ENCODE measurements at regions not wholly inside any gene's neighbourhood (a gene's known extent, or its start where the extent isn't known, plus 50 kb on each side); places are given as distances from the start of the nearest gene placed in this dataset.
A peak's percentile ranks its signal among the peaks of the same experiment; 100 is the strongest.
"Not testable (repeated sequence)": the region's sequence is repeated elsewhere in the genome, so short reads cannot be mapped to it uniquely, and the experiment has no call there.

GRCh38 chr2:100704711-100705110 lies 115.2 kb upstream of the NPAS2 start:
- no peak for DNase-seq

- DNase-seq: no peak
Observed at GRCh38 chr2:100707016-100707947, 112.7 kb upstream of the NPAS2 start.

- DNase-seq: no peak
Observed at GRCh38 chr2:100708333-100708732, 111.6 kb upstream of the NPAS2 start.

GRCh38 chr2:100713106-100713505 lies 106.8 kb upstream of the NPAS2 start:
- DNase-seq: no peak

- not testable (repeated sequence) for DNase-seq
Observed at GRCh38 chr2:100714396-100715010, 105.4 kb upstream of the NPAS2 start.

GRCh38 chr2:100715861-100716260 lies 104.1 kb upstream of the NPAS2 start:
- not testable (repeated sequence) for DNase-seq

GRCh38 chr2:100716581-100716980 lies 103.4 kb upstream of the NPAS2 start:
- DNase-seq: no peak

GRCh38 chr2:100718065-100718629 lies 101.8 kb upstream of the NPAS2 start:
- no peak for DNase-seq

GRCh38 chr2:100720445-100720844 lies 99.5 kb upstream of the NPAS2 start:
- DNase-seq: no peak

- DNase-seq: no peak
Observed at GRCh38 chr2:100721693-100722092, 98.2 kb upstream of the NPAS2 start.

GRCh38 chr2:100722125-100722524 lies 97.8 kb upstream of the NPAS2 start:
- no peak for DNase-seq

GRCh38 chr2:100726866-100727265 lies 93.1 kb upstream of the NPAS2 start:
- DNase-seq: no peak

- DNase-seq: peak; percentile 35
Observed at GRCh38 chr2:100730290-100730868, 89.6 kb upstream of the NPAS2 start.

GRCh38 chr2:100731535-100731981 lies 88.4 kb upstream of the NPAS2 start:
- no peak for DNase-seq

GRCh38 chr2:100733391-100734187 lies 86.3 kb upstream of the NPAS2 start:
- DNase-seq: no peak

GRCh38 chr2:100736121-100736915 lies 83.6 kb upstream of the NPAS2 start:
- no peak for DNase-seq

- DNase-seq: no peak
Observed at GRCh38 chr2:100739735-100740432, 80.1 kb upstream of the NPAS2 start.

GRCh38 chr2:100741880-100742276 lies 78.1 kb upstream of the NPAS2 start:
- no peak for DNase-seq

GRCh38 chr2:100742277-100743254 lies 77.4 kb upstream of the NPAS2 start:
- DNase-seq: no peak

GRCh38 chr2:100743741-100744140 lies 76.2 kb upstream of the NPAS2 start:
- no peak for DNase-seq
